GM21737 (cell line): ENCODE measurements at regions not wholly inside any gene's neighbourhood (a gene's known extent, or its start where the extent isn't known, plus 50 kb on each side); places are given as distances from the start of the nearest gene placed in this dataset.
"Not testable (repeated sequence)": the region's sequence is repeated elsewhere in the genome, so short reads cannot be mapped to it uniquely, and the experiment has no call there.

Experiments
- ATAC-seq: cut with Tn5 transposase; IDR thresholded peaks from one replicate; pipeline ENCODE4 v1.9.1; 2021; ENCODE audit warnings: mild to moderate bottlenecking, moderate library complexity; ENCODE audit not compliant: unreplicated experiment

DNA sequence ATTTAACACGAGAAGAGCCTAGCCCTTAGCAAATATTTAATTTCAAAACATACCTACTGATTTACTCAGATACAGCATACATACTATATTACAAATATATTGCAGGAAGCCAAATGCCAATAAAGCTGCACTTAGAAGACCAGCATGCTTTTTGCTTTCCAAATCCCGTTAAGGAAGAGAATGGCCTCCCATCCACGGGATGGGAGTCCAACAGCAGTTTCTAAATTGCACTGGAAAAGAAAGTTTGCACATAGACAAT, 156.3 kb upstream of the FOXN3 start:
- no peak for ATAC-seq

DNA sequence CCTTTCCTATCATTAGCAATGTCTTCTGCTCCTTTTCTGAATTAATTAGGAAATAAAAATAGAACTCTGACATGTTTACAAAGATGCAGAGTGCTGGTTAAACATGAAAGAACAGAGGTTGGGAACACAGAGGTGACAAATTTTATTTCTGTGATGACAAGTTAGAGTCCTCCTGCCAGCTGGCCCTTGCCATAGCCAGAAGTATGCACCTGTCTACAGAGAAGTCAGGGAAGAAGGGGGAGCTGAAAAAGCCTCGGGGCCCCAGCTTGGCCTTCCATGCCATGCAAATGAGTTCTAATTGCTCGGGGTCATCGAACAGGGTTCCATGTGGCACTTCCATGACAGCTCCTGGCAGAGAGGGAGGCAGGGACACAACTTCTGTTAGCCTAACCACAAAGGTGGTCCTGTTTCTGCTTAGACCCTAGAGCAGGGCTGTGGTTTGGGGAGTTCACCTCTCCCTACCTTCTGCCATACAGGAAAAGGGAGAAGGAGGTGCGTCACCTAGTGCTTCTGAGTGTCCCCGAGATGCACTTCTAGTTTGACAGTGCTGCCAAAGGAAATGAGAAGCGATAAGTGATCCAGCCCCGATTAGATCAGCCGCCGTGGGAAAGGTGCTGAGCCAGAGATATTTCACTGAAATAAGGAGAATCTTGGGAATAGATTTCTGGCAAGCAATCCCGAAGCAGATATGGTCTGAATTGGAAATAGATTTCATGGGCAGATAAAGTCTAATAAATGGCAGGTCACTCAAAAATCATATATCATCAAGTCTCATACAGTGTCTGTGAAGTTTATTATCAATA, 155.8 kb upstream of the FOXN3 start:
- no peak for ATAC-seq

- ATAC-seq = no peak
Measured at GRCh38 chr14:89571491-89571890, 154.5 kb upstream of the FOXN3 start.

DNA sequence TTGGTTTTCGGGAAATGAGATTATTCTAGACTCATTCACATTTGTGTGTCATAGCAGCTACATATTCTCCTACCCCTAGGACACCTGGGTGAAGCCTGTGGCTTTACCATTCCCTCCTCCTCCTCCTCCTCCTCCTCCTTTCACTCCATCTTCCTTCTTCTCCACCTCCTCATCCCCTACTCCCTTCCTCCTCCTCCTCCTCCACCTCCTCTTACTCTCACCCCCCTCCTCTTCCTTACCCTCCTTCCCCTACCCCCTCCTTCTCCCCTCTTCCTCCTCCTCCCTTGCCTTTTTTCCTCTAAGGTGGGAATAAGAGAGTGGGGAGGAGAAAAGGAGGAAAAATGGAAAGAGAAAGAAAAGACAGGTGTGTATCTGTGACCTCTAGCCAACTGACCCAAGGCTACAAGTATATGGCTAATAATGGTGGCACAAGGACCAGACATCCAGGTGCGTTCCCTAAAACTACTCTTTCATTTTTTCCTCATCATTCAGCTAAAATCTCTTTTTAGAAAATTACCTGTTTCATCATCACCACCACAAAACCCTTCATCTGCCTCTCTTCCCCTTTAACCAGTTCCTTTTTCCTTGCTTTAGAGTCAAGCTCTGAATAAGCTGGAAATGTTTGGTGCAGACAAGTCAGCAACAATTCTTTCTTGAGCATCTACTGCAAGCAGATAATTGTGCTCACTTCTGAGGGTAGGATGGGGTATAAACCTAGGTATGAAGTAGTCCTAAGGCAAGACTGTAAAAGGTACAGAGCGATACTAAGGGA, 149.8 kb upstream of the FOXN3 start:
- ATAC-seq = no peak

- no peak for ATAC-seq
Measured at GRCh38 chr14:89566180-89566579, 149.1 kb upstream of the FOXN3 start.

DNA sequence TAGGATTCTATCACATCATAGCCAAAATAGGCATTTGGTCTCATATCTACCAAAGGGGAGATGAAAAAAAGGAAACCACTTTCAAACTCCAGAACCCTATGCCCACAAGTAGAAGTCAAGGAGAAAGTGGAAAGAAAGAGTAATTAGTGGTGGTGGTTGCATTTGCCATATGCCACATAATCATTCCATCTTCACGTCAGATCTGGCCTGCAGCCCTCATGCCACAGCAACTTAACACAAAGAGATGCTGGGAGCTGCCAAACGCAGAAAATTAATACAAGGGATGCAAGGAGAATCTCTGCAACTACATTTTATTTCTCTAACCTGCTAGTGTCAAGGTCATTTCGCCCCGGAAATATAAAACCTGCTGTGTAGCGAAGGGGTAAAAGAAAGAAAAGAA, 148.6 kb upstream of the FOXN3 start:
- no peak for ATAC-seq

DNA sequence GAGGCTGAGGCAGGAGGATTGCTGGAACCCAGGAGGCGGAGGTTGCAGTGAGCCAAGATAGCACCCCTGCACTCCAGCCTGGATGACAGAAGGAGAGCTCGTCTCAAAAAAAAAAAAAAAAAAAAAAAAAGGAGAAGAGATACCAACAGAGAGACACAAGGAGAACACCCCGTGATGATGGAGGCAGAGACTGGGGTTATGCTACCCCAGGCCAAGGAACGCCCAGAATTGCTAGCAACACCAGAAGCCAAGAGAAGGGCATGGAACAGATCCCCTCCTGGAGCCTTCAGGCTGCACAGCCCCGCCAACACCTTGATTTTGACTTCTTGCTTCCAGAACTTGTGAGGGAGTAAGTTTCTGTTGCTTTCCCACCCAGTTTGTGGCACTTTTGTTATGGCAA, 148.0 kb upstream of the FOXN3 start:
- ATAC-seq = no peak

DNA sequence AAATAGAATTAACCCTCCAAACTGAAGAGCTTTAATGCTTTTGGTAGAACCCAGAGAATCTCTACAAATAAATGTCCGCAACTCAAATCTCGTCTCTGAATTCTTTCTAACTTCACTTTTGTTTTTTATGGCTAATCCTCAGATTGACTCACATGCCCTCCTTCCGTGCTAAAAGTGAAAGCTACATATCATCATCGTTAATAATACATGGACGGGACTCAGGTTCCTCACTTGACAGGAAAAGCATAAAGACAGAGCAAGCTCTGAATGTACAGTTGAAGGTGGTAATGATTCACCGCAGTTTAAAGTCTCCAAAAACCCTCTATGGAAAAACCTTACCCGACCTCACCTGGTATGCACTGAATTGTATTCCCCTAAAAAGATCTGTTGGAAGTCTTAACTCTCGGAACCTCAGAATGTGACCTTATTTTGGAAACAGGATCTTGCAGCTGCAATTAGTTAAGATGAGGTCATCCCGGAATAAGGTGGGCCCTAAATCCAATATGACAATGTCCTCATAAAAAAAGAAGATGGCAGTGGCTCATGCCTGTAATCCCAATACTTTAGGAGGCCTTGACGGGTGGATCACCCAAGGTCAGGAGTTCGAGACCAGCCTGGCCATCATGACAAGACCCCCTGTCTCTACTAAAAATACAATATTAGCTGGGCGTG, 147.4 kb upstream of the FOXN3 start:
- no peak for ATAC-seq

DNA sequence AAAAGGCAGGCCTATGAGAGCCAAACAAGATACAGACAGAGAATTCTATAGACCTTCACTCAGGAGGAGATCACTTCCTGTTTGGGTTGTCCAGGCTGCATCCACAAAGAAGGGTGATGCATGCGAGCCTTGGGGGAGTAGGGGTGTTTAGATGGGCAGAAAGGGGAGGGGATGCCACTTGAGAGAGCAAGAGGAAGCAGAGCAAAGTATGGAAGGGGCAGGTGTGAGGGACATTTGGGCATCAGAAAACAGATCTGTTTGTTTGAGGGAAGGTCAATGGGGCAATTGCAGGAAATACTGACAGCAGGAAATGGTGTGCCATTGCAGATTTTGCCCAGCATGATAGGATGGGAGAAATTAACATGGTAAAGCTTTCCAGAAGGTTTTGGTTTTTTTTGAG, 146.4 kb upstream of the FOXN3 start:
- ATAC-seq = no peak

- no peak for ATAC-seq
Measured at GRCh38 chr14:89551955-89552354, 134.9 kb upstream of the FOXN3 start.

DNA sequence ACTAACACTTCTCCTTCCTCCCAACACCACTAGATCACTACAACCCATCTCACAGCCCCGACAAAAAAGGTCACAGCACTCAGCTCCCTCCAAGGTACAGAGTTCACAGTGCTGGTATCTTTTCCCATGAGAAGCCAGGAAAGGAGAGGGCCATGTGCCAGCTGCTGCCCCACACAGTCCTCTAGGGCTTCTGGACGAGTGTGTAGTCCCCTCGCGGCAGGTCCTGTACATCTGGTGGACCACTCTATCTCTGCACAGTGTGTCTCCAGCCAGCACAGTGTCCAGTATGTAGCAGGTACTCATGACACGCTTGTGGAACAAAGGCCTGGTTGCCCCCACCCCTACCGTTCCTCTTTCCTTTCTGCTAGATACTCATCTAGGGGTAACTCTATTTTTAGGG, 134.4 kb upstream of the FOXN3 start:
- ATAC-seq = no peak

- ATAC-seq = no peak
Measured at GRCh38 chr14:89550821-89551220, 133.8 kb upstream of the FOXN3 start.

GRCh38 chr14:89549381-89550125, 132.5 kb upstream of the FOXN3 start:
- ATAC-seq = no peak

- not testable (repeated sequence) for ATAC-seq
Measured at GRCh38 chr14:89547047-89547446, 130.0 kb upstream of the FOXN3 start.

GRCh38 chr14:89544636-89545301, 127.7 kb upstream of the FOXN3 start:
- ATAC-seq = no peak

- no peak for ATAC-seq
Measured at GRCh38 chr14:89543425-89543790, 126.4 kb upstream of the FOXN3 start.

GRCh38 chr14:89542786-89543424, 125.9 kb upstream of the FOXN3 start:
- ATAC-seq = no peak

DNA sequence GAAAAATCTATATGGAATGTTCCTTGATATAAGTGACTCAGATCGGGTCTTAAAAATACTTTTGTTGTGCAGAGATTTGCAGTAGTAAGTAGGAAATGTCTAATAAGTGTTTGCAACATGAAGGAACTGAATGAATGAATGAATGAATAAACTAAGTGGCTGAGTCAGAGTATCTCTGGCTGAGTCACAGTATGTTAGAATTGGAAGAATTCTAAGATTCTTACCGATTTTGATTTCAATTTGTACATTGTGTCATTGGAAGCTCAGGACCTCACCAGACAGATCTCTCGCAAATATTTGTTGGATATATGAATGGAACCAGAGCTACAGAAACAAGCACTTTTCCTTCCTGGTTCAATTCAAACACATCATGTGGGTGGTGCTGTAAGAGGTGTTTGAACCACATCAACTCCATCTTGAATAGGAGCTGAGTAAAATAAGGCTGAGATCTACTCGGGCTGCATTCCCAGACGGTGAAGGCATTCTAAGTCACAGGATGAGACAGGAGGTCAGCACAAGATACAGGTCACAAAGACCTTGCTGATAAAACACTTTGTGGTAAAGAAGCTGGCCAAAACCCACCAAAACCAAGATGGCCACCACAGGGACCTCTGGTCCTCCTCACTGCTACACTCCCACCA, 123.9 kb upstream of the FOXN3 start:
- ATAC-seq = no peak

DNA sequence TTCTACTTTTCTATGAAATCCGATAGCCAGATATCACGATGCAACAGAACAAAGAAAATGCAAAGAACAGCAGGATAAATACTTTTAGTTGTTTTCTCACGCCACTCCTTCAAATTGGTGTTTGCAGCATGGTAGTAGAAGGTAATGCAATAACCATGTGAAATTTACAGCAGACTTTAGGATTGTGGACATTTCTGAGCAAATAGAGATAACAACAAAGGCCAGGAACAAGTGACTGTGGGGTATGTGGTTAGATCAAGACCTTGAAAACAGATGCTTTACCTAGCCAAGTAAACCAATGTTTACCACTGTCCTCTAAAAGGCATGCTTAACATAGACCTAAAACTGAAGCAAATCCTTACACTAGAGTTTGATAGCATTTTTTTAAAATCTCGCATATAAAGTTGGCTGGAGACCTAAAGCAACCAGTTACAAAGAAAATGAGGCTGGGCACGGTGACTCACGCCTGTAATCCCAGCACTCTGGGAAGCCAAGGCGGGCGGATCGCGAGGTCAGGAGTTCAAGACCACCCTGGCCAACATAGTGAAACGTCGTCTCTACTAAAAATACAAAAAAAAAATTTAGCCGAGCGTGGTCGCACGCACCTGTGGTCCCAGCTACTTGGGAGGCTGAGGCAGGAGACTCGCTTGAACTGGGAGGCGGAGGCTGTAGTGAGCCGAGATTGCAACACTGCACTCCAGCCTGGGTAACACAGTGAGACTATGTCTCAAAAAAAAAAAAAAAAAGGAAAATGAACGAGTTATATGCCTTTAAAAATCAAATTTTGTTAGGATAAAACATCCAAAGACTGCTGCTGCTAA, 123.2 kb upstream of the FOXN3 start:
- no peak for ATAC-seq
